Dermis blood vessel endothelial cell (primary cell): ENCODE measurements at regions not wholly inside any gene's neighbourhood (a gene's known extent, or its start where the extent isn't known, plus 50 kb on each side); places are given as distances from the start of the nearest gene placed in this dataset.

Experiments
- DNase-seq: peaks from one replicate; pipeline ENCODE4 v3.0.0; 2010

DNA sequence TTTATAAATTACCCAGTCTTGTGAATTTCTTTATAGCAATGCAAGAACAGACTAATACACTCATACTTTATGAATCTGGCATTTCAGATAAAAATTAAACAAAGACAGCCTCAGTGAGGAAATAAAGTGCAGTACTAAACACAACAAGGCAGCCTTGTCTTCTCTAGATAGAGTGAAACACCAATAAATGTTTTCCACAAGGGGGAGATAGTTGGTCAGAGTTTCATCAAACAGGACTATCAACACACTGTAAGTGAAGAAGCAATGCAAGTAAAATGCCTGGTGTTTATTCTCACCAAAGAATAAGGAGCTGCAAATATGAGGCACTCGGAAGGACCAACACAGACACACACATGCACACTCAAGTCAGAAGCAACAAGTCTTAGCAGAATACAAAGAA lies 62.8 kb downstream of the FAM9B start:
- DNase-seq: peak; percentile 57

DNA sequence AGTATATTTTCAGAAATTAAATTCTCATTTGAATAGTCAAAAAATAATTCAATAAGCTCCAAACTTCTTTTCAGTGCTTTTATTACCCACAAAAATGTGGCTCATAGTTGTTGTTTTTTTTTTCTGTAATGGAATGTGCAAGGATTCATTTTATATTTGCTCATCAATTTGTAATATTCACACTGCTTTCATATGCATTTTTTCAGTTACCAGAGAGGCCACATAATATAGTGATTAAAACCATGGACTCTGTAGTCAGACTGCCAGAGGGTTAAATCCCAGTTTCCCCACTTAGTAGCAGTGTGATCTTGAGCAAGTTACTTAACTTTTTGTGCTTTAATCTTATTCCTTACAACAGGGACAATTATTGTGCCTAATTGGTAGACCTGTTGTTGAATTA lies 64.5 kb downstream of the FAM9B start:
- DNase-seq: no peak

DNA sequence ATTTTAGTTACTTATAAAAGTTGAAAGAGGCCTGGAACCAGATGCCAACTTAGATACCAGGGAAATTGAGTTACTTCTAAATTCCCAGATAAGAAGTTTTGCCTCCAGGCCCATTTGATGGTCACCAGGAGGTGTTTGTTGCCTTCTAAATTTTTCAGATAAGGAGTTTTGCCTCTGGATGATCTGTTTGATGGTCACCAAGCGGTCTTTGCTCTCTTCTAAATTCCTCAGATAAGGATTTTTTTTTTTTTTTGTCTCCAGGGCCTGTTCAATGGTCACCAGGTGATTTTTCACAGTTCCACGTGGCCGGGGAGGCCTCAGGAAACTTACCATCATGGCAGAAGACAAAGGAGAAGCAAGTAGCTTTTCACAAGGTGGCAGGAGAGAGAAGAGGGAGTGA lies 66.5 kb downstream of the FAM9B start:
- no peak for DNase-seq

DNA sequence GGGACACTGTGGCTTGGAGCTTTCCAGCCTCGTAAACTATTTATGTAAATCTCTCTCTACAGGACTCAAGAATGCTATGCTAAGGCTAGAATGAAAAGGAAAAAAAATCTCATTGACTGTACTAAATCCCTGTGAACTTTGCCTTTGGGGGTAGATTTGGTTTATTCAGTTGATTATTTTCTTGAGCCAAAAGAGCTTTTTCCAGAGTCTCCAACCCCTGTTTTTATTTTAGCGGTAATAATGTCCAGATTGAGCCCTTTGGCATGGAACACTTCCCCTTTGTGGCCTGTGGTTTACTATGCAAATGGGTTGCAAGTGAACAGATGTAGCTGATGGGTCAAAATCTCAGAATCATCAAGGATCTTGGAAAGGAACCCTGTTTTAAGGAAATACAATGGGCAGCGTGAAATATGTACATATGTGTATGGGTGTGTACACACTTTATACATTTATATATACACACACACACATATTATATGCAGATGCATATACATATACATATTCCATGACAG lies 72.9 kb downstream of the FAM9B start:
- no peak for DNase-seq

DNA sequence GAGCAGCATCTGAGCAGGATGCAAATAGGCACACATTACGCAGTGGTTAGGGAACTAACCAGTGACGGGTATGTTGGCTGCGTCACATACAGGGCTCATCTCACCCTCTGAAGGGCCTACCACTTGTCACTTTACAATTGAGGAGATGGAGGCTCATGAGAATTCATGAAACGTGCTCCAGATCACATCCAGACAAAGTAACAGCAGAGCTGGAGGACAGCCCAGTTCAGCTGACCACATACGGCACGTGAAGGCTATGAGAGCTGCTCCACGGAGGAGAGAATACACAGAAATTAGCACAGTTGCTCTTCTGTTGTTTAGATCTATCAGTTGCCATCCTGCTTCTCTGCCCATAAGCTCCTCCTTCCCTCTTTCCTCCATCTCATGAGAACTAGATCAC lies 78.4 kb downstream of the FAM9B start:
- DNase-seq: no peak

DNA sequence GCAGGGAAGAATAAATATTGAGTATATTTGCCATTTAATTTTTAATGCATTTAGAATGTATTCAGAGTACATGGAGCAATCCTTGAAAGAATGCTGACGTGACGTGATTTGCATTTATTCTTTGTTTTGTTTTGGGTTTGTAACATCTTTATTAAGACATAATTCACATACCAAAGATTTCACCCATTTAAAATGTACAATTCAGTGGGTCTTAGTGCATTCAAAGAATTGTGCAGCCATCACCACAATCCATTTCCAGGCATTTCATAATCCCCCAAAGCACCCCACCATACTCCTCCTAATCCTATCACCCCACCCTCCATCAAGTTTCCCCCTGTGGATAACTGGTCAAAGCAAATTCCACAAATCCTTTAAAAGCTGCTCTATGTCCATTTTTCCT lies 87.4 kb downstream of the FAM9B start:
- DNase-seq: no peak

DNA sequence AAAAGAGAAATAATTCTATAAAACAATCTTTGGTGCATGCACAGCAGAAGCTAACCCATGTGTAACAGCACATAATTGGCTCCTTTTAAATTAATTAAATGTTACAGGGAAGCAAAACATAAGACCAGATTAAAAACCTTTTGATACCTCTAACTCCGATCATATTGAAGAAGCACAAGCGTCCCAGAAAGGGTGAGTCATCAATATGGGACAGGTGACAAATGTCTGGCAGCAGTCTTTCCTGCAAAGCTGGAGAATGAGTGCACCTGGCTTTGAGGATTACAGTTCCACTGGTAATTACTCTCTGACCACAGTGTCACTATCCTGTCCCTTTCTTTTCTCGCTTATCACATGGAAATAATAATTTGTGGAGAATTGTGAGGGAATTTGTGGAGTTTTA lies 94.6 kb downstream of the FAM9B start:
- DNase-seq: no peak

DNA sequence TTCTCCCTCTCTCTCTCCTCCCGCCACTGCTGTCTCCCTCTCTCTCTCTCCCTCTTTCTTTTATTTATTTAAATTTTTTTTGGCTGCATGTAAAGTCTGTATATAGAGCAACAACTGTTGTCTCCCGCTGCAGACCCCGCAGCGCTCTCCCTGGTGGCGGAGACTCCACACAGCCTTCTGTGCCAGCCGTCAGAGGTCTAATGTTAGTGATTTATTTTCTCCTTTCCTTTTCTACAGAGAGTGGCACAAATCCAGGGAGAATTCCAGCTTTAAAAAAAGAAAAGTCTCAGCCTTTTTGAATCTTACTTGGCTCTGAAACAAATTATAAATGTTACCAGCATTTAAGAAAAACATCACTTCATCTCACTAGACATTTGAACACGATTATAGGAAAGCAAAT lies 106.2 kb downstream of the FAM9B start:
- no peak for DNase-seq

DNA sequence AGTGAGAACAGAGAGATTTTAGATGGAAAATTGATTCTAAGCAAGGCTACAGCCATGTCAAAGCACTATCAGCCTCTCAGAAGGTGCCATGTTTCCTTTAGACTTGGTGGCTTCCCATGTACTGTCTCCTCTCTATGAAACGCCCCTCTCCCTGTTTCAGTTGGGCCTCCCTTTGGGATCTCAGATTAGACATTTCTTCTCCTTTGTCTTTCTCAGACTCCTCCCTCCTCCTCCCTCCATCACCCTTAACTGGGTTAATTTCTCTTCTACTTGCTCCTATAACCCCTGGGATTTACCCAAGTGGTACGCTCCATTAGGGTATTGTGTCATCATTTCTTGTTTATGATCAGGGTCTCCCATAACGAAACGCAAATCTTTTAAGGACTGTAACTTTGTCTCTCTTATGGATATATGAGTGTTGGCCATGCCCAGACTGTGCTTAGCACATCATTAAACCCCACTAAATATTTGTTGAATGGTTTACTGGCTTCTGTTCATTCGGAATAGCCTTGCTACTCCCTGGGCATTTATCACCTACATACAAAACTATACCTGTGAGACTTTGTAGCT lies 106.8 kb downstream of the FAM9B start:
- no peak for DNase-seq

DNA sequence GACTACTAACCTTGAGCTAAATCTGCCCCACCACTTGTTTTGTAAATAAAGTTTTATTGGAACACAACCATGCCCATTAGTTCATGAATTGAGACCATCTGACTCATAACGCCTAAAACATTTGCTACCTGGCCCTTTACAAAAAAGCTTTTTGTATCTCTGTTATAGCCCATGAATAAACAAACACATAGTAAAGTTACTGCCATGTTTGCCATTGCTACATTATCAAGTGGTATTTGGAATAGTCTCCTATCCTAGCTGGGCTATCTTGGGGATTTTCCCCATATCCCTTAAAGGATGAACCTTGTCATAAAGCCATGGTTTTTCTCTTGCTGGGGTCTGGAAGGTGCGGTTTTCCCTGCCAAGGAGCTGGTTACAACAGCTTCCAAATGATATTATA lies 112.3 kb downstream of the FAM9B start:
- DNase-seq: no peak

DNA sequence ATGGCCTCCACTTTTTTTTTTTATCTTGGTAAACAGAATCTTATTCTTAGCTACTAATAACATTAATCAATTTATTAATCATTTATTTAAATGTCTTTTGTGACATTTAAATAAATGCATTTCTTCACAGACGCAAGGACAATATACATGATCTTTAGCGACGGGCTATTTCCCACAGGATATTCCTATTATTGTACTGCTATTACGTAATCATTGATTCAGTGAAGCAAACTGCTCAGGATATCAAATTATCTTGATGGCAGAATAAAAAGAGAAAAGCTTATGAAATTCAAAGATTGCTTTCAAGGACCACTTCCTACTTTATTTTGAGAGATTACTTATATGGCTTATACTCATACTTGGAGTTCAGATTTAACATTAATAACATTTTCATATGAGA lies 114.1 kb downstream of the FAM9B start:
- no peak for DNase-seq

DNA sequence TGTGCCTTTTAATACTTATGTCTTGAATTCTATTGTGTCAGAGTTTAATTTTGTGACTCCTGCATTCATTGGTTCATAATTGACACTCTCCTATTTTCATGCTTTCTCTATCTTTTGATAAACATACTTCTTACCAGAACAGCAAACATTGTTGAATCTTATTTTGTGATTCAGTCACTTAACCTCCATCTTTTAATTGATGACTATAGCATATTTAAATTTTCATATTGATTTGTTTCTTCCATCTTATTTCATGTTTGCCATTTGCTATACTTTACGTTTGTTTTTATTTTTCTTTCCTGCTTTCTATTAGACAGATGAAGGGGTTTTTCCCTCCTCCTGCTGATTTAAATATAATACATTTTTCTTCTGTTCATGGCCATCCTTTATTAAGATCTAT lies 115.5 kb upstream of the FAM9A start:
- DNase-seq: no peak

DNA sequence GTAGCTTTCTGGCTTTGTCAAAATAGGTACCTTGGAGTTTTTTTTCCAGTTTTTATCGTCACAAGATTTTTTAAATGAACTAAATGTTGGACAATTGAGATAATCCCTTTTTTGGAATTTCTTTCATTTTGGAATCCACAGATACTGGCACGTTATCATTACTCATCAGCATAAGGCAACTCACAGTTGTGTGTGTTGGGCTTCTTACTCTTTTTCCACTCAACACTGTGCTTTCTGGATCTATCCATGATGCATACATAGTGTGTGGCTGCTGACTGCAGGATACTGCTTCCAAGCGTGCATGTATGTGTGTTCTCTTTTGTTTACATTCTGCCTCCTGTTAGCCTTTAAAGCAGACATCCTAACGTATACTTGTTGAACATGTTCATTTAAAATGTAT lies 113.5 kb upstream of the FAM9A start:
- no peak for DNase-seq

DNA sequence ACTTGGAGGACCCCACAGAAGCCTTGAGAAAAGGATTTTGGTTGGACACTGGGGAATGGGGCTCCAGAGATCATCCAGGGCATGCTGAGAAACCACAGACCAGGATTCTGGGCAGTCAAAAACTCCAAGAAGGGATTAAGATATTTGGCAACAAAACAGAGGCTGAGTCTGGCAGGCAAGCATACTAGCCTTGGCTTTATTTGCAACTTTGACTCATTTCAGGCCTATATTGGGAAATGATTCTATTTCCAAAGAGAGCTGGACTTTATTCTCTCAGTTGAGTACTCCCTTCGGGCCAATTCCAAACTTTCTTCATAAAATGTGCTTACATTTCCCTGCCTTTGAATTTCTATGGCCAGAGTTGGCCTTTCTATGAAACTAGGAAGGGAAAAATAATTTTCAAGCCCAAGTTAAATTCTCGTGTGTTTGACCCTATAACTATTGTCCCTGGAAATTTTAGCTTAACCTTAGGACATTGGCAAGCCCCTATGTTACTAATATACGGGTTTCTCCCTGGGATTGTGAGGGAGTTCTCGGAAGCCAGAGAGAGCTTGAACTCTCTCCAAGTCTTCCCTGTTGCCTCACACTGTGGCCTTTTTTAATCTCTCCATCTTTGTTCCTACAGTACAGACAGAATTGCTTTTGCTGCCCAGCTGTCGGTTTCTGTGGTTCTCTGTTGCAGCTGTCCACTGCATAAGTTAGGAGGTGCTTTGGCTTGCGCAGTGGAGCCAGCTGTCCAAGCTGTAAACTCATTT lies 112.6 kb upstream of the FAM9A start:
- DNase-seq: no peak

DNA sequence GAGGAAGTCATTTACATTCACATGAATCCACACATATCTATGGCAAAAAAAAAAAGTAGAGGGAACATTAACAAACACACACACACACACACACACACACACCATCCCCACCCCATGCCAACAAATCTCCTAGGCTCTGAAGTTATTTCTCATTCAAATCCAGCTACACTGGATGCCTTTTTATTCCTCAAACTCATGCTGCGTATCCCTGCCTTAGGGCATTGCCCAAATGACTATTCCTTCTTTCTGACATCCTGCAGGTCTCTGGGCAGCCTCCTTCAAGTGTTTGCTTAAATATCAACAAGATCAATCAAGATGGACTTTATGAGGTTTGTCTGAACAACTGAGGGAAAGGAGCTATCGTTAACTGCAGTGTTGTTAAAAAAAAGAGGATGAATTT lies 106.5 kb upstream of the FAM9A start:
- no peak for DNase-seq

DNA sequence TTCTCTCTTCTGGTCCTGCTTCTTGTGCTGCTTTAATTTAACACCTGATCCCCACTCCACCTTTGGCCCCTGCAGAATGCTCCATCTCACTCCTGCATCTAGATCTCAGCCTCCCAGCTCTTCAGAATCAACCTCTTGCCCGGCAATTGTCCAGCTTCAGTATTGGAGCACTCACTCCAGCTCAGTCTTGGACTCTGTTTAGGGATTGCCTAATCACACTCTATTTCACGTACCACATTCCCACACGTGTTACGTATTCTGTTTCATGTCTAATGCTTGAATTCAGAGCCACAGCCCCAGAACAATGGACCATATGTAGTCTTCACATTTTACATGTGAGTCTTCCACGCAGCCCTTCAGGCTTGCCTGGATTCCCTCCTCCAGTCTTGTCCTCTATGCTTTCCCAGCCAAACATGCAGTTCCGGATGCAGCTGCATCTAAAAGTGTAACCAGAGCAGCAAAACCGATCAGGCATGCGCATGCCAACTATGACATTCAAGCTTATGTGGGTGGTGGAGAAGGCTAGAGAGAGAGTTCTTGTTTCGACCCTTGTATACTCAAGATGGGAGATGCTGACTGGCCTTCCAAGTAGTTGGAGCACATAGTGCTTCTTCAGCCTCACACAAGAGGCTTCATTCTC lies 105.2 kb upstream of the FAM9A start:
- DNase-seq: no peak

DNA sequence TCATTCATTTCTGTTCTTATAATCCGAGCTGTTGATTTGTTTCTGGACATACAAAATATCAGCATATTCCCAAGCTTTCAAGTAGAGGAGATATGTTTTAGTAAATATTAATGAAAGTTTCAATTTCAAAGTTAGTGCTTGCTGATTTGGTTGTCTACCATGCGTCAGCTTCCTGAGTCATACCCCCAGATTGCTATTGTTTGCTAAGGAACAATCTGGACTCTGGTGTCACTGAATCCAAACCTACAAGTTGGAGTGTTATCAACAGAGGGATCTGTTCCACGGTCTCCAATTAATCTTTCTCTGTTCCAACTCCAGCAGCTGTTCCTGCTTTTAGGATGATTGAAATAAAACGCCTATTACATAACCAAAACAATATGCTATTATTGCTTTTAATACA lies 96.1 kb upstream of the FAM9A start:
- DNase-seq: no peak

DNA sequence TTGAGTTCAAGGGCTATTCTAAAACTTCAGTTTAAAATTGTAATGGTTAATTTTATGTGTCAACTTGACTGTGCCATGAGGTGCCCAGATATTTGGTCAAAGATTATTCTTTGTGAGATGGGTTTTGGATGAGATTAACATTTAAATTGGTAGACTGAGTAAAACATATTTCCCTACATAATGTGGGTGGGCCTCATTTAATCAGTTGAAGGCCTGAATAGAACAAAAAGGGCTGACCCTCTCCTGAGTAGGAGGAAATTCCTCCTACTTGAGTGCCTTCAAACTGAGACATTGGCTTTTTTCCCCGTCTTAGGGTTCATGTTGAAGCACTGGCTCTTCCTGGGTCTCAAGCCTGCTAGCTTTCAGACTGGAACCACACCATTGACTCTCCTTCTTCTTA lies 89.6 kb upstream of the FAM9A start:
- no peak for DNase-seq

DNA sequence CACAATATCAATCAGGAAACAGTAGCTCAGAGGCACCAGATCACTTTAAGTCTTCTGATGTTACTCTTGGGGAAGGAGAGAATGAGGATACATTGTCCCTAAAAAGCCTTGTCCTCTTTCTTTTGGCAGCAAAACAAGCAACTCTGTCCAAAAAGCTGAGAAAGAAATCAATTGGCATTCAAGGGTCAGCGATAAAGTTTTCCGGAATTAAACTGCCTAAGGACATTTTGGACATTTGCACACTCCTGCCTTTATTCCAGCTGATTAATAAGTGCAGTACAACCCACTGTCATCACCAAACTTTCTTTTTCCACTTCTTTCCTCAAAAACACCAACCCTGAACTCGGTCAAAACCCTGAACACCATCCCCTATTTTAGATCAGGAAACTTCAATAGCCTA lies 85.8 kb upstream of the FAM9A start:
- DNase-seq: no peak

DNA sequence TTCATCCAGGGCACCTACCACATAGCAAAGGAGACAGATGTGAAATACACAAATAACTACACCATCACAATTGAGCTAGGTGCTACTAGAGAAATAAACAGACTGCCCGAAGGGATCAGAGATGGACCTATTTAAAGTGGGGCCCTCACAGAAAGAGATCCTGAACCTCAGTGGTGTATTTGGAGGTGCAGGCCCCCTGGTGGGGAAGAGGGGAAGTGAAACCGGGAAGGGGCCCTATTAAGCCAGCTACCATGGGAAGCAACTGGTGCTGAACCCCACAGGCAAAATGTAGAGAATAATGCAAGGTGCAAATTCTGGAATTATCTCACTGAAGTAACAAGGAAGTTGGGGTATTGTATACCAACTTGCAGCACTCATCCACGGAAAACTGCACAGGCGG lies 78.6 kb upstream of the FAM9A start:
- DNase-seq: peak; percentile 37

DNA sequence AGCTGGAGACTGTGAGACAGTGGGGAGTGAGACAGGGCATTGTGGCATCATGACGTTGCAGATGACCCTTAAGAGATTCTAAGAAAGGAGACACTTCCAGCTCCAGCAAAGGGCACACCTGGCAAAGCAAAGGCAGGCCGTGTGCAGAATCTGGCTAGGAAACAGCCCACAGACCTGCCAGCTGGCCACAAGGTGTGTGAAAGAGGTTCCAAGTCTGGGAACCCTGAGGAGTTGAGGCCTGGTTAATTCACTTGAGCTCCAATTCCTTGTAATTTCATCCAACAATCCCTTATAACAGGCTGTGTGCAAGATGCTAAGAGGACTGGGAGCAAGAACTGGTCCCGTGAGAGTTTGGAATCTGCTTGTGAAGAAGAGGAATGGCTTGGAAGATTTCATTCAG lies 72.8 kb upstream of the FAM9A start:
- DNase-seq: no peak

DNA sequence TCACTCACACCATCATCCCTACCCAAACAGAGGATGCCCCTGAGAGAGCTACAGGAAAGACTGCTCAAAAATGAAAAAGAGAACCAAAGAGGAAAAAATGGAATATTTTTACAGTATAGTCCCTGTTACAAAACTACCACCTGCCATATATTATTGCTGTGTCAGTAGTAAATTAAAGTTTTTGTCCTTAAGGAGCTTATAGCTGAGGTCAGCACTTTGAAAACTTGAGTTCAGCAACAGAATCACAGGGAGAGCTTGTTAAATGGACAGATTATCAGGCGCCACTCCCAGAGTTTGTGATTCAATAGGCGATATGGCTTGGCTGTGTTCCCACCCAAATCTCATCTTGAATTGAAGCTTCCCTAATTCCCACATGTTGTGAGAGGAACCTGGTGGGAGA lies 71.9 kb upstream of the FAM9A start:
- DNase-seq: no peak

DNA sequence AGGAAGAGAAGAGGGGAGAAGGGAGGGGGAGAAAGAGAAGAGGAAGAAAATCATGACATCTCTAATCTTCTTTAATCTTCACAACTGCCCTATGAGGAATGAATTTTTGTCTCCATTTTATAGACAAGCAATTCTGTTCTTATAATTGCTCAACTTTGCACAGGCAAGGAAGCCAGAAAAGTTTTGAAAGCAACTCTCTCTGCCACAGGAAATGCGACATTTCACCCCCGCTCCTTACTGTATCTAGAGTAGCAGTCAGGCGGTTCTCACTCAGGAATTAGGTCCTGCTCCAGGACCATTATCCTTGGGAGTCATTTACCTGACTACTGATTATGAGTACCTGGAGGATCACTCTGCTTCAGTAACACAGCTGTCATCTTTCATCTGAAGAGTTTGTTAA lies 69.2 kb upstream of the FAM9A start:
- DNase-seq: no peak

DNA sequence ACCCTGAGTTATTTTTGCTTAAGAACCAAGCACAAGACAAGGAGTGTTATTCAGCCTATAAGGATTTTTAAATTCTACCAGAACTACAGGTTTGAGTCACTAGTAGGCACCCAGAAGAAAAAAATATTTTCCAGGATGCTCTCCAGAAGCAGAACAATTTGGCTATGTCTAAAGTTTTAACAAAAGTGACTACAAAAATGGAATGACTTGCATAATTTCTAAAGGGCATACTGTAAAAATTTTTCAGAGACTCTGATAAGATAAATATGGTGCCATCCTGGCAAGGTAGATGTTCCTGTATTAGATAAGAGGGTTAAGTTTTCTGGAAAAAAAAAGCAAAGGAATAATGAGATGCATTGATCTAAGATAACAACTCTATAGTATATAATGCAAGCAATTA lies 68.6 kb upstream of the FAM9A start:
- DNase-seq: no peak
